ENCODE measurements at regions not wholly inside any gene's neighbourhood (a gene's known extent, or its start where the extent isn't known, plus 50 kb on each side); places are given as distances from the start of the nearest gene placed in this dataset.

DNA sequence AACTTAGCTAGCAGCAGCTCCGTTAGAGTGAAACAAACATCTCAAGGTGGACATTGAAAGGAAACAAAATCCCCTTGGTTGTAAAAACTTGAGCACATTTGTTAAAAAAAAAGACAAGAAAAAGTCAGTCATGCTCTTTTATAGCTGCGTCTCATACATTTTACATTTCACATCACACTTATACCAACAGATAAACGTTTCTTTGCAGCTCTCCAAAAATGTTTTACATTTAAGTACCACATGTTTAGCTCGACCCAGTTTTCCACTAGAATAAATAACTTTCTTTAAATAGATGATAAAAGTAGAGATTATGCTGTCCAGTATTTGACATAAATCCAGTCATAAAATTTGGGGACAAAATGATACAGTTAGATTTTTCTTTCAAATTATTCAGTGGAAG, 297.0 kb upstream of the ST6GAL2 start:
- TF ChIP-seq, protein P1, sequence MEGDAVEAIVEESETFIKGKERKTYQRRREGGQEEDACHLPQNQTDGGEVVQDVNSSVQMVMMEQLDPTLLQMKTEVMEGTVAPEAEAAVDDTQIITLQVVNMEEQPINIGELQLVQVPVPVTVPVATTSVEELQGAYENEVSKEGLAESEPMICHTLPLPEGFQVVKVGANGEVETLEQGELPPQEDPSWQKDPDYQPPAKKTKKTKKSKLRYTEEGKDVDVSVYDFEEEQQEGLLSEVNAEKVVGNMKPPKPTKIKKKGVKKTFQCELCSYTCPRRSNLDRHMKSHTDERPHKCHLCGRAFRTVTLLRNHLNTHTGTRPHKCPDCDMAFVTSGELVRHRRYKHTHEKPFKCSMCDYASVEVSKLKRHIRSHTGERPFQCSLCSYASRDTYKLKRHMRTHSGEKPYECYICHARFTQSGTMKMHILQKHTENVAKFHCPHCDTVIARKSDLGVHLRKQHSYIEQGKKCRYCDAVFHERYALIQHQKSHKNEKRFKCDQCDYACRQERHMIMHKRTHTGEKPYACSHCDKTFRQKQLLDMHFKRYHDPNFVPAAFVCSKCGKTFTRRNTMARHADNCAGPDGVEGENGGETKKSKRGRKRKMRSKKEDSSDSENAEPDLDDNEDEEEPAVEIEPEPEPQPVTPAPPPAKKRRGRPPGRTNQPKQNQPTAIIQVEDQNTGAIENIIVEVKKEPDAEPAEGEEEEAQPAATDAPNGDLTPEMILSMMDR (IDR thresholded peaks at IDR 0.05): no peak
- TF ChIP-seq POLR2A (IDR thresholded peaks at IDR 0.05): no peak
